K562 (cell line): ENCODE measurements at regions not wholly inside any gene's neighbourhood (a gene's known extent, or its start where the extent isn't known, plus 50 kb on each side); places are given as distances from the start of the nearest gene placed in this dataset.

Experiments
- C11orf30 ChIP-seq: fragments of 450-650 bp; IDR thresholded peaks from 2 replicates; pipeline ENCODE4 v1.6.1; 2016; ENCODE audit warnings: low read depth, mild to moderate bottlenecking
- DLX4 ChIP-seq: fragments of 250-450 bp; sonication (Bioruptor Pico); IDR thresholded peaks from 2 replicates; pipeline ENCODE4 v1.6.1; 2021; ENCODE audit warnings: mild to moderate bottlenecking
- E2F8 ChIP-seq: fragments of 450-650 bp; IDR thresholded peaks from 2 replicates; pipeline ENCODE4 v1.7.1; 2018; ENCODE audit warnings: mild to moderate bottlenecking, low read depth; ENCODE audit not compliant: partially characterized antibody
- HDAC3 ChIP-seq: fragments of 450-650 bp; IDR thresholded peaks from 2 replicates; pipeline ENCODE4 v1.6.1; 2018; ENCODE audit warnings: borderline replicate concordance, mild to moderate bottlenecking, moderate library complexity; ENCODE audit not compliant: partially characterized antibody
- KDM1A ChIP-seq, 2 experiments: fragments of 450-650 bp; IDR thresholded peaks; 2 replicates each; pipeline ENCODE4 v1.6.1; 2016; ENCODE audit warnings: mild to moderate bottlenecking in 2 of 2
- NCOA6 ChIP-seq: fragments of 450-650 bp; IDR thresholded peaks from 2 replicates; pipeline ENCODE4 v1.6.1; 2017; ENCODE audit warnings: mild to moderate bottlenecking
- RREB1 ChIP-seq: fragments of 250-450 bp; sonication (Bioruptor Pico); IDR thresholded peaks from 2 replicates; pipeline ENCODE4 v1.4.0; 2020
- TARDBP ChIP-seq: fragments of 450-650 bp; IDR thresholded peaks from 2 replicates; pipeline ENCODE4 v1.6.1; 2016
- THAP12 ChIP-seq: fragments of 250-450 bp; sonication (Bioruptor Pico); IDR thresholded peaks from 2 replicates; pipeline ENCODE4 v1.9.0; 2021; ENCODE audit warnings: mild to moderate bottlenecking, inconsistent platforms

- TF ChIP-seq RREB1 (CRISPR knock-in tag) (no peak), C11orf30 (no peak), NCOA6 (no peak), TARDBP (no peak), THAP12 (no peak), HDAC3 (no peak), DLX4 (CRISPR knock-in tag) (no peak), E2F8 (no peak), KDM1A (IDR thresholded peaks at IDR 0.05) (no peak)
Observed at GRCh38 chr11:91265946-91266345, 958.7 kb upstream of the FAT3 start (continued).
